Heart right ventricle (tissue), 16 donors: ENCODE measurements at regions not wholly inside any gene's neighbourhood (a gene's known extent, or its start where the extent isn't known, plus 50 kb on each side); places are given as distances from the start of the nearest gene placed in this dataset.
A peak's percentile ranks its signal among the peaks of the same experiment; 100 is the strongest.

ENCODE experiments used
- ATAC-seq, 8 donors: fragments of 200-7000 bp; cut with Tn5 transposase; one replicate each; pipeline ENCODE4 v1.9.1; 2020; ENCODE audit warnings: mild to moderate bottlenecking in 8 of 8, moderate library complexity in 8 of 8, moderate number of reproducible peaks in 1 of 8
- DNase-seq, 2 donors: peaks; one replicate each; pipeline ENCODE4 v3.0.0-alpha.2; 2020
- H3K27ac ChIP-seq, 10 donors: fragments of 200-600 bp; sonication (generic) in 2 of 10; one replicate each; pipeline versions ENCODE4 v1.5.0 to v1.8.0; 2020 to 2022; ENCODE audit warnings: mild to moderate bottlenecking in 3 of 10
- H3K27me3 ChIP-seq, 7 donors: fragments of 200-600 bp; one replicate each; pipeline ENCODE4 v1.8.0; 2021 to 2022; ENCODE audit warnings: mild to moderate bottlenecking in 2 of 7
- H3K36me3 ChIP-seq, 9 donors: fragments of 200-600 bp; sonication (generic) in 1 of 9; one replicate each; pipeline versions ENCODE4 v1.5.0 to v1.8.0; 2020 to 2022; ENCODE audit warnings: mild to moderate bottlenecking in 2 of 9
- H3K4me1 ChIP-seq, 9 donors: fragments of 200-600 bp; sonication (generic) in 1 of 9; one replicate each; pipeline versions ENCODE4 v1.5.0 to v1.8.0; 2020 to 2022; ENCODE audit warnings: mild to moderate bottlenecking in 4 of 9
- H3K4me3 ChIP-seq, 10 donors: fragments of 200-600 bp; sonication (generic) in 2 of 10; one replicate each; pipeline versions ENCODE4 v1.5.0 to v1.8.0; 2020 to 2022; ENCODE audit warnings: mild to moderate bottlenecking in 7 of 10, moderate library complexity in 2 of 10
- H3K9me3 ChIP-seq, 11 donors: fragments of 200-600 bp in 10 of 11; sonication (generic) in 2 of 11; one replicate each; pipeline versions ENCODE4 v1.5.0 to v1.8.0; 2013 to 2022; ENCODE audit warnings: mild to moderate bottlenecking in 2 of 11, control low read depth in 1 of 11, moderate library complexity in 1 of 11
- CTCF ChIP-seq, 9 donors: fragments of 200-600 bp; sonication (generic) in 2 of 9; IDR thresholded peaks; one replicate each; pipeline versions ENCODE4 v1.5.0 to v1.8.0; 2021 to 2022; ENCODE audit warnings: antibody characterized with exemption in 9 of 9, mild to moderate bottlenecking in 5 of 9, moderate library complexity in 1 of 9
- WGBS, 2 donors: extraction: QIAGEN DNeasy Blood & Tissue Kit; methylation state at CpG; one replicate each; pipeline ENCODE4 v1.1.7; 2013; ENCODE audit warnings: inconsistent platforms in 1 of 2; 5-methylcytosine and 5-hydroxymethylcytosine counted together
- intact Hi-C, 10 donors: fragments of 100-400 bp; cut with DNase I; formaldehyde crosslinking; loops; one replicate each; pipeline versions ENCODE4 v1.11.1 to v1.14.2; 2022
- donor health status: Arrhythmogenic right ventricular cardiomyopathy.
- donor health status: ischemic (EF 13 %, LVEDD 7.1; RV severe dilation, severe dysfunction).
- donor health status: healthy with polysubstance abuse.
- donor health status: DM: no; HTN: yes; CAD: no.
- donor health status: DM: no; HTN: no; CAD: no.
- donor health status: ischemic (EF 25% LVEDD 6.9; RV normal size, moderate dysfunction).
- donor health status: ischemic (EF 25% LVEDD 5.7; RV mildly dilated, moderate dysfunction).
- donor health status: healthy.
- donor health status: DM: yes; HTN: yes; CAD: no.
- donor health status: Ischemic cardiomyopathy.
- donor health status: ischemic (EF 35%, LVEDD 5.7; RV mildly dilated, moderate dysfunction).
- donor health status: nonischemic (EF 11% LVEDD 7.7; RV severe dilation, severe dysfunction).
- donor health status: DM: yes; HTN: yes; CAD: no.
- donor health status: PGD.
- donor health status: ischemic (EF 29% LVEDD 5.4; RV normal size, mild dysfunction).
- donor health status: nonischemic (EF 23%, LVEDD 6.1; RV moderate dilation, normal function).

DNA sequence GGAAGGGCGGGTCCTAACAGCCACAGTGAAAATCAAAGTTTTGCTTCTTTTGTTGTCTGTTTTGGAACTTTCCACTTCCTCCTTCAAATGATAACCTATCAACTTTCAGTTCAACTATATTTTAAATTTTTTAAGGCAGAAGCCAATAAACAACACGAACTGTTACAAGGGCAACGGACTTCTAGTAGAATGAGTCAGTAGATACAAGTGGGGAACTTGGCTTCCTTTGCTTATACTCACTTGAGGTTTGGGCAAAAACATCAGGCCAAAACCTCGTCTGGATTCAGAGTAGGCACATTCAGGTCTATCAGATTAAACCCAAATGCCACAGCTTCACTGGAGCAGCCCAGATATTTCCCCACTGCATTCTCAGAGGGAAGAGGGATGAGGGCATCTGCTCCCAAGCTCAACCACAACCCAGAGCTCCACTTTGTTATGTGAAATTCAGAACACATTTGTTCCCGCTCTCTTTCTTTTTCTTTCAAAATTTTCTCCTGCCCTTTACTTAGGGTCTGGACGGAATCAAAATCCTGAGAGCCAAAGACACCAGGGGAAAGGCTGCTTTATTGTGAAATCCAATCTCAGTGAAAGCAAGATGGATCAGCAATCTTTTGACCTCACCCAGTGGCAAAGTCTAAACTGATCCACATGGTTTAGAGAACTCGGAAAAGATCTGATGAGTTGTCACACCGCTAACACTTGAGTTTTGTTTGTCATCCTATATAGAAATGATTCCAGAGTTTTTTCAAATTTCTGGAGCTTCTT is 152.5 kb upstream of the BTG1 start:
- DNase-seq (no peak), ATAC-seq (peak; percentile 33 to 91 (median 74))
- no peak for TF ChIP-seq CTCF (IDR thresholded peaks at IDR 0.05)
- H3K4me1 ChIP-seq = peaks cover 0 to 37% (median under 1%) of the 10 kb centered on the region in 9 donors
- peak overlapping the region in 9 of 10 donors; percentile 7 to 84 (median 44) for H3K27ac ChIP-seq
- 66 to 78% methylated on average over 8 of the region's 8 CpGs for WGBS, 2 donors
- H3K9me3 ChIP-seq = no peaks in the 10 kb centered on the region
- H3K27me3 ChIP-seq = no peaks in the 10 kb centered on the region
- intact Hi-C loops = no loop called here
- H3K36me3 ChIP-seq = no peaks in the 10 kb centered on the region
- no peak overlapping the region for H3K4me3 ChIP-seq

DNA sequence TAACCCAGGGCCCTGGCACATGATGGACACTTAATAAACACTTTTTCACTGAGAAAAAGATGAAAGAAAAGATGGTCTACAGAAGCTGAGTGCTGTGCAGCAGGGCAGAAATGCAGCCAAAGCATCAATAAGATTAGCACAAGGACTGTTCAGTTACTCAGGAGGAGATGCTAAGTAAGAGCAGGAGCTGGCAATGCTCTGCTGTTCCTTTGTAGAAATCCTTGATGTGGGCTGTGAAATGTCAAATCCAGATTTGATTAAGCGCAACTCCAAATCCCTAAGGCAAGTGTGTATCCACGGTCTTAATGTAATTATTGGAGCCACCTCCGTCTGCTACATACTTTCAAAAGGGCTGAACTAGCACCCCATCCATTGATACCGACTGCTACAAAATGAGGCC is 151.8 kb upstream of the BTG1 start:
- TF ChIP-seq CTCF (IDR thresholded peaks at IDR 0.05) = no peak
- H3K27ac ChIP-seq = peak overlapping the region in 8 of 10 donors; percentile 8 to 84 (median 44)

DNA sequence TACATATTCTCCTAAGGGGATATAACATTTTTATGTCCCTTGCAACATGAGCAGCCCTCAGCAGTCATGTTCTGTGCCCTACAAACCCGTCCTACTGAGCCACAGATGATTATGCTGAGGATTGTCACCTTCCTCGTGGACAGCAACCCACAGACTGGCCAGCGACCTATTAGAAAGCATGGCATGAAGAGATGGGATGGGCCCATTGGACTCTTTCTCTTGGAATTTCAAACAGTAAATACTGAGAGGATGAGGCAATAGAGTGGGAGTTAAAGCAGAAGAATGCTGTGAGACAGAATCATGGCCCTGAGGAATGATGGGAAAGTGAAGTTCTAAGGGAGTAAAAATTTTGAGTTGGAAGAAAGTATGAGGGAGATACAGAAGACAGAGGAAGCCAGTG is 149.9 kb upstream of the BTG1 start:
- peaks cover 0 to 31% (median 0%) of the 10 kb centered on the region in 9 donors for H3K4me1 ChIP-seq

More for the DNA sequence above, 151.8 kb upstream of the BTG1 start:
- DNase-seq (no peak), ATAC-seq (peak in 1 of 8 donors; percentile 18)
- 70 to 82% methylated on average over 4 of the region's 4 CpGs for WGBS, 2 donors
- Histone ChIP-seq H3K4me3 (no peak overlapping the region), H3K27me3 (no peaks in the 10 kb centered on the region), H3K4me1 (peaks cover 0 to 37% (median 0%) of the 10 kb centered on the region in 9 donors), H3K9me3 (no peaks in the 10 kb centered on the region), H3K36me3 (no peaks in the 10 kb centered on the region)
- intact Hi-C loops = no loop called here

More for the DNA sequence above, 149.9 kb upstream of the BTG1 start:
- Histone ChIP-seq H3K4me3 (no peak overlapping the region), H3K27me3 (no peaks in the 10 kb centered on the region), H3K27ac (no peak overlapping the region), H3K36me3 (no peaks in the 10 kb centered on the region), H3K9me3 (no peaks in the 10 kb centered on the region)
- WGBS, 2 donors = 91 to 92% methylated on average over 3 of the region's 3 CpGs
- TF ChIP-seq CTCF (IDR thresholded peaks at IDR 0.05) = no peak
- no peak for DNase-seq
- ATAC-seq = no peak
- intact Hi-C loops = no loop called here
